ENCODE measurements at regions not wholly inside any gene's neighbourhood (a gene's known extent, or its start where the extent isn't known, plus 50 kb on each side); places are given as distances from the start of the nearest gene placed in this dataset.

GRCh38 chr14:58863661-58864345 lies 226.0 kb downstream of the DACT1 start:
- no peak overlapping the region for H4K5ac ChIP-seq (ENCODE audit: insufficient read length, low read depth, low read length)
- no peak overlapping the region for H3K4me2 ChIP-seq (ENCODE audit: insufficient read depth, insufficient read length, low read length)
- TF ChIP-seq, protein P1, sequence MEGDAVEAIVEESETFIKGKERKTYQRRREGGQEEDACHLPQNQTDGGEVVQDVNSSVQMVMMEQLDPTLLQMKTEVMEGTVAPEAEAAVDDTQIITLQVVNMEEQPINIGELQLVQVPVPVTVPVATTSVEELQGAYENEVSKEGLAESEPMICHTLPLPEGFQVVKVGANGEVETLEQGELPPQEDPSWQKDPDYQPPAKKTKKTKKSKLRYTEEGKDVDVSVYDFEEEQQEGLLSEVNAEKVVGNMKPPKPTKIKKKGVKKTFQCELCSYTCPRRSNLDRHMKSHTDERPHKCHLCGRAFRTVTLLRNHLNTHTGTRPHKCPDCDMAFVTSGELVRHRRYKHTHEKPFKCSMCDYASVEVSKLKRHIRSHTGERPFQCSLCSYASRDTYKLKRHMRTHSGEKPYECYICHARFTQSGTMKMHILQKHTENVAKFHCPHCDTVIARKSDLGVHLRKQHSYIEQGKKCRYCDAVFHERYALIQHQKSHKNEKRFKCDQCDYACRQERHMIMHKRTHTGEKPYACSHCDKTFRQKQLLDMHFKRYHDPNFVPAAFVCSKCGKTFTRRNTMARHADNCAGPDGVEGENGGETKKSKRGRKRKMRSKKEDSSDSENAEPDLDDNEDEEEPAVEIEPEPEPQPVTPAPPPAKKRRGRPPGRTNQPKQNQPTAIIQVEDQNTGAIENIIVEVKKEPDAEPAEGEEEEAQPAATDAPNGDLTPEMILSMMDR (conservative IDR thresholded peaks at IDR 0.05), result no peak
- peak overlapping the region; percentile 40; the same call in 1 of the 2 replicates for H3K14ac ChIP-seq (ENCODE audit: insufficient read depth, low read length)
- H3K4me3 Mint-ChIP-seq, result no peak overlapping the region
- WGBS (ENCODE audit: extremely low coverage, insufficient read length, low lambda C conversion rate), result no CpG with 5 or more reads among the region's 10 CpGs
- no peak overlapping the region; a peak in 1 of 7 replicates for H3K27ac Mint-ChIP-seq
- H3K79me2 ChIP-seq (ENCODE audit: insufficient read depth, low read length), result no peaks in the 10 kb centered on the region
- H3K36me3 Mint-ChIP-seq (ENCODE audit: insufficient read depth in 1 of 3, low read depth in 3 of 3), result no peaks in the 10 kb centered on the region
- no peak overlapping the region for H3K4ac ChIP-seq (ENCODE audit: low read depth, low read length)
- no peaks in the 10 kb centered on the region for H3K79me1 ChIP-seq (ENCODE audit: insufficient read depth, low read depth, low read length, poor library complexity, severe bottlenecking)
- no peaks in the 10 kb centered on the region for H4K20me1 ChIP-seq (ENCODE audit: control insufficient read depth, insufficient read depth, insufficient read length)
- H2AK5ac ChIP-seq (ENCODE audit: insufficient read length, low read length), result no peak overlapping the region
- H3K4me1 ChIP-seq (ENCODE audit: insufficient read depth, low read length), result no peaks in the 10 kb centered on the region
- no peak overlapping the region for H3K9ac ChIP-seq (ENCODE audit: extremely low read depth, insufficient read length, low read length)
- H2BK5ac ChIP-seq (ENCODE audit: insufficient read length, low read length), result no peak overlapping the region
- peaks cover 0 to 3% of the 10 kb centered on the region in 2 experiments; a peak in 1 of 4 replicates for H3K4me1 Mint-ChIP-seq
- no peak for DNase-seq
- H4K8ac ChIP-seq (replicated peaks; ENCODE audit: insufficient read length, low read depth, low read length), result no peak overlapping the region
- no peak overlapping the region for H2BK15ac ChIP-seq (ENCODE audit: low read depth, low read length)
- no peak overlapping the region for H3K56ac ChIP-seq (ENCODE audit: insufficient read length, low read depth, low read length)
- no peak overlapping the region for H3K27ac ChIP-seq (ENCODE audit: insufficient read length, low read depth, low read length)
- no peaks in the 10 kb centered on the region for H3K27me3 Mint-ChIP-seq (ENCODE audit: low read depth)
- no peak overlapping the region for H2BK12ac ChIP-seq (ENCODE audit: insufficient read length, low read depth, low read length)
- H3K23ac ChIP-seq (ENCODE audit: insufficient read length, low read depth, low read length), result no peak overlapping the region
- no peaks in the 10 kb centered on the region for H3K23me2 ChIP-seq (ENCODE audit: insufficient read length, low read depth, low read length, poor library complexity, severe bottlenecking)
- no peaks in the 10 kb centered on the region for H3K9me3 ChIP-seq (ENCODE audit: control insufficient read depth, low read depth, low read length)
- no peak overlapping the region for H3T11ph ChIP-seq (ENCODE audit: low read length)
- H4K91ac ChIP-seq (ENCODE audit: insufficient read length, low read depth, low read length), result no peak overlapping the region
- H2AFZ ChIP-seq (ENCODE audit: low read length), result no peak overlapping the region
- H3K27me3 ChIP-seq (ENCODE audit: insufficient read depth, low read length), result no peaks in the 10 kb centered on the region
- no peak overlapping the region for H2BK120ac ChIP-seq (ENCODE audit: low read depth, low read length, poor library complexity, severe bottlenecking)
- no peak overlapping the region for H2BK20ac ChIP-seq (ENCODE audit: low read depth, low read length, poor library complexity, severe bottlenecking)
- no peak overlapping the region for H3K18ac ChIP-seq (ENCODE audit: insufficient read length, low read depth, low read length)
- H3K9me3 Mint-ChIP-seq, result peaks cover 0 to 5% of the 10 kb centered on the region in 2 experiments; a peak in 1 of 5 replicates
